ENCODE measurements at regions not wholly inside any gene's neighbourhood (a gene's known extent, or its start where the extent isn't known, plus 50 kb on each side); places are given as distances from the start of the nearest gene placed in this dataset.
"Not testable (repeated sequence)": the region's sequence is repeated elsewhere in the genome, so short reads cannot be mapped to it uniquely, and the experiment has no call there.

DNA sequence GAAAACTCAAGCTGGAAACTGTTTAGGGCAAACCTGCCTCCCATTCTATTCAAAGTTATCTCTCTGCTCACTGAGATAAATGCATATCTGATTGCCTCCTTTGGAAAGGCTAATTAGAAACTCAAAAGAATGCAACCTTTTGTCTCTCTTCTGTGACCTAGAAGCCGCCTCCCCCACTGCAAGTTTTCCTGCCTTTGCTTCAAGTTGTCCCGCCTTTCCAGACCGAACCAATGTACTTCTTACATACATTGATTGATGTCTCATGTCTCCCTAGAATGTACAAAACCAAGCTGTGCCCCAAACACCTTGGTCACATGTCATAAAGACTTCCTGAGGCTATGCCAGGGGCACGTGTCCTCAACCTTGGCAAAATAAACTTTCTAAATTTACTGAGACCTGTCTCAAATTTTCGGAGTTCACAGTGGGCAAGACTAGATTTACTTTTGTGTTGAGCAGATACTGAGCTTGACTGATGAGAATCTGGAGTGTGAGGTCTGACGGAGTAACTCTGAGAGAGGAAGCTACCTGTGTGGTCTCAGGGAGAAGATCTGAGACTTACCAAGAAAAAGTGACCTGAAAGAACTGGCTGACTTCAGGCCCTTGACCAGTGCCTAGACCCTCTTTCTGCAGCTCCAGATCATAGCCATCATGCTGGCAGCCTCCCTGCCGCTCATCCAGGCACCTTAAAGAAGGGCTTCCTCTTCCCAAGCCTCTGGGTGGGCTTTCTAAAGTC, 124.7 kb upstream of the NBPF9 start:
- TF ChIP-seq, protein P1, sequence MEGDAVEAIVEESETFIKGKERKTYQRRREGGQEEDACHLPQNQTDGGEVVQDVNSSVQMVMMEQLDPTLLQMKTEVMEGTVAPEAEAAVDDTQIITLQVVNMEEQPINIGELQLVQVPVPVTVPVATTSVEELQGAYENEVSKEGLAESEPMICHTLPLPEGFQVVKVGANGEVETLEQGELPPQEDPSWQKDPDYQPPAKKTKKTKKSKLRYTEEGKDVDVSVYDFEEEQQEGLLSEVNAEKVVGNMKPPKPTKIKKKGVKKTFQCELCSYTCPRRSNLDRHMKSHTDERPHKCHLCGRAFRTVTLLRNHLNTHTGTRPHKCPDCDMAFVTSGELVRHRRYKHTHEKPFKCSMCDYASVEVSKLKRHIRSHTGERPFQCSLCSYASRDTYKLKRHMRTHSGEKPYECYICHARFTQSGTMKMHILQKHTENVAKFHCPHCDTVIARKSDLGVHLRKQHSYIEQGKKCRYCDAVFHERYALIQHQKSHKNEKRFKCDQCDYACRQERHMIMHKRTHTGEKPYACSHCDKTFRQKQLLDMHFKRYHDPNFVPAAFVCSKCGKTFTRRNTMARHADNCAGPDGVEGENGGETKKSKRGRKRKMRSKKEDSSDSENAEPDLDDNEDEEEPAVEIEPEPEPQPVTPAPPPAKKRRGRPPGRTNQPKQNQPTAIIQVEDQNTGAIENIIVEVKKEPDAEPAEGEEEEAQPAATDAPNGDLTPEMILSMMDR (IDR thresholded peaks at IDR 0.05), result not testable (repeated sequence)
- TF ChIP-seq EP300 (IDR thresholded peaks at IDR 0.05; ENCODE audit: low read depth); POLR2A (IDR thresholded peaks at IDR 0.05); POLR2AphosphoS5 (IDR thresholded peaks at IDR 0.05): not testable (repeated sequence)
